IPS-NIHi11 (cell line): ENCODE measurements at regions not wholly inside any gene's neighbourhood (a gene's known extent, or its start where the extent isn't known, plus 50 kb on each side); places are given as distances from the start of the nearest gene placed in this dataset.
A peak's percentile ranks its signal among the peaks of the same experiment; 100 is the strongest.
"Not testable (repeated sequence)": the region's sequence is repeated elsewhere in the genome, so short reads cannot be mapped to it uniquely, and the experiment has no call there.

Source experiments
- DNase-seq: peaks from one replicate; pipeline ENCODE4 v3.0.0; 2012; ENCODE audit warnings: mixed read lengths, low spot score

DNA sequence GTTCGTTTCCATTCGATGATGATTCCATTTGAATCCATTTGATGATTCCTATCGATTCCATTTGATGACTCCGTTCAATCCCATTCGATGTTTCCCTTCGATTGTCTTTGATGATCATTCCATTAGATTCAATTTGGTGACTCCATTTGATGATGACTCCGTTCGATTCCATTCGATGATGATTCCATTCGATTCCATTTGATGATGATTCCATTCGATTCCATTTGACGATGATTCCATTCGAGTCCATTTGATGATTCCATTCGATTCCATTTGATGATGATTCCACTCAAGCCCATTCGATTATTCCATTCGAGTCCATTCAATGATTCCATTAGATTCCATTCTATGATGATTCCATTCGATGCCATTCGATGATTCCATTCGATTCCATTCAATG, 2730.6 kb downstream of the RPIA start:
- DNase-seq = not testable (repeated sequence)

DNA sequence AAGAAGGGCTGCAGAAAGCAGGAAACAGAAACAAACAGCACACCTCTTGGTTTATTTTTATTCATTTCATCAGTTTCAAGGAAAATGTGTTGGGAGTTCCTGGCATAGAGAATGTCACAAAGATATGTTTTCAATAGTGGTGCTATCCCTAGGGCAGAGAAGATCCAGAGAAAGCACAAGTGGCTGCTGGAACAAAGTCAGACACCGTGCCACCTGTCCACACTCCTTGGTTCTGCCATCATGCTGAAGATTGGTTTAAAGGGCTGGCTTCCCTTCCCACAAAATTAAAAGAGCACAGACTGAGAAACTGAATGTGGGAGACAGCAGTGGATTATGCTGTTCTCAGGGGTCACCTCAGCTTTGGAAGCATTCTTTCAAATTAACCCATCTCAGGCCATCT, 2735.7 kb downstream of the RPIA start:
- not testable (repeated sequence) for DNase-seq

DNA sequence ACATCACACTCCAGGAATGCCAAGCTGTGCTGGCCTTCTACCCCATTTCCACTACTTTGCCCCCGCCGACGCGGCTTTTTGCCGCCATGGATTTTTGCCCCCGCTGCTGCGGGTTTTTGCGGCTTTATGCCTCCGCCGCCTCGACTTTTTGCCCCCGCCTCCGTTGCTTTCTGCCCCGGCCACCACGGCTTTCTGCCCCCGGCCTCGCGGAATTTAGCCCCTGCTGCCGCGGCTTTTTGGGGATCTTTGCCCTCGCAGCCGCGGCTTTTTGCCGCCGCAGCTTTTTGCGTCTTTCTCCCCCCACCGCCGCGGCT, 2750.4 kb downstream of the RPIA start:
- not testable (repeated sequence) for DNase-seq

DNA sequence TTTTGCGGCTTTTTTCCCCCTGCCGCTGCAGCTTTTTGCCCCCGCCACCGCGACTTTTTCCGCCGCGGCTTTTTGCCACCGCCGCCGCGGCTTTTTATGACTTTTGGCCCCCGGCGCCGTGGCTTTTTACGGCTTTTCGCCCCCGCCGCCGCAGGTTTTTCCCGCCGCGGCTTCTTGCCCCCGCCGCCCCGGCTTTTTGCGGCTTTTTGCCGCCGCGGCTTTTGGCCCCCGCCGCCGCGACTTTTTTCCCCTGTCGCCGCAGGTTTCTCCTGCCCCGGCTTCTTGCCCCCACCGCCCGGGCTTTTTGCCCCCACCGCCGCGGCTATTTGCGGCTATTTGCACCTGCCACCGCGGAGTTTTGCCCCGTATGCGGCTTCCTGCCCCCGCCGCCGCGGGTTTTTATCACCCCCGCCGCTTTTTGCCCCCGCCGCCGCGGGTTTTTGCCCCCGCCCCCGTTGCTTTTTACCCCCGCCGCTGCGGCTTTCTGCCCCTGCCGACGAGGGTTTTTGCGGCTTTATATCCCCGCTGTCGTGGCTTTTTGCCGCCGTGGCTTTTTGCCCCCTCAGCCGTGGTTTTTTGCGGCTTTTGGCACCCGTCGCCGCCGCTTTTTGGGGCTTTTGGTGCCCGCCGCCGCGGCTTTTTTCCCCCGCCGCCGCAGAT, 2750.9 kb downstream of the RPIA start:
- peak; percentile 26 for DNase-seq

DNA sequence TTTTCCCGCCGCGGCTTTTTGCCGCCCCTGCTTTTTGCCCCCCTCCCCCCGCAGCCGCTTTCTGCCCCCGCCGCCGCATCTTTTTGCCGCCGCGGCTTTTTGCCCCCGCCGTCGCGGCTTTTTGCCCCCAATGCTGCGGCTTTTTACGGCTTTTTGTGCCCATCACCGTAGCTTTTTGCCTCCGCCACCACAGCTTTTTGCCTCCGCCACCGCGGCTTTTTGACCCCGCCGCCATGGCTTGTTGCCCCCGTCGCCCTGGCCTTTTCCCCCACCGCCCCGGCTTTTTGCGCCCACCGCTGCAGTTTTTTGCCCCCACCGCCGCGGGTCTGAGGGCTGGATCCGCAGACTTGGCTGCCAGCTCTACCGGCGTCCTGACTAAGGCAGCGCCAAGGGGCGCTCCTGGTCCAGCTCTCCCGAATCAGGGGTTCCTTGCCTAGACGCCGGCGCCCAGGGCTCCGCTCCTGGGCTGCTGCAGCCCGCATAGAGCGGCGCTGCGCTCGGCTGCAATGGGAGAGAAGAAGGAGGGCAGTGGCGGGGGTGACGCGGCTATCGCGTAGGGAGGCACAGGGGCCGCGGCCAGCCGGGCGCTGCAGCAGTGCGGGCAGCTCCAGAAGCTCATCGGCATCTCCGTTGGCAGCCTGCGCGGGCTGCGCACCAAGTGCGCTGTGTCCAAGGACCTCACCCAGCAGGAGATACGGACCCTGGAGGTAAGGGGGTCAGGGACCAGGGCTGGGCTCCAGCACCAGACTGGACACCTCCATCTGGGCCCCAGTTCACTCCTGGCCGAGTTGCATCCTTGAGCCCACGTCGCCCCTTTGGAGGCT, 2751.6 kb downstream of the RPIA start:
- peak; percentile 4 for DNase-seq

DNA sequence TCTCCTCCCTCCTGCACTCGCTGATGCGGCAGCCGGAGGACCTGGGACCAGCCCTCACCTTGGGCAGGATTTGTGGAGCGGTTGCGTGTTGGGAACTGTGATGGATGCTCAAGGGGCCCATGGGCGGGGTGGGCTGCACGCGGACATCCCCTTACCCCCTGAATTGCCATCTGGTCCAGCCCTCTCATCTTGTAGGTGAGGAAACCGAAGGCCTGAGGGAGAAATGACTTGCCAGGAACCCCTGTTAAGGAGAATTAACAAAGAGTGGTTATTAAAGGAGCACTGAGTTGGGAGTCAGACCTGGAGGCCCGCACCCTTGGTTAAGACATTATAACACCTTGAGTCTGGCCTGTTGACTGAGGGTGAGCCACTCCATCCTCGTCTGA, 2752.2 kb downstream of the RPIA start:
- not testable (repeated sequence) for DNase-seq

DNA sequence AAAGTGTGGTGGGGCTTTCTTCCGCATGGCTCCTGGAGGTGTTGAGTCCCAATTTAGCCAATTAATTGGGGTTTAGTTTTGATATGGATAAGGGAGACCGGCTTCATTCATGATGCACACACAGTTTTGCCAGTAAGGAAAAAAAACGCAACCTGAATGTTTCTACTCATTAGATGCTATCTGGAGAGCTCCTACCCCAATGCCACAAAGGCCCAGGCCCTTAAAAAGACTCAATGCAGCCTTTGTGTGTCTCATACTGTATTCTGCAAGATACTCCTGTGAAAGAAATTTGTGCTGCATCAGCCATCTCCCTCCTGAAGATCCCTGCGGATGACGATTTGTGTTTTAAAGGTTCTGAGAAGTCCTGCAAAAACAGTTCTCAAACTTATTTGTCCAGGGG, 2754.2 kb downstream of the RPIA start:
- DNase-seq = not testable (repeated sequence)

DNA sequence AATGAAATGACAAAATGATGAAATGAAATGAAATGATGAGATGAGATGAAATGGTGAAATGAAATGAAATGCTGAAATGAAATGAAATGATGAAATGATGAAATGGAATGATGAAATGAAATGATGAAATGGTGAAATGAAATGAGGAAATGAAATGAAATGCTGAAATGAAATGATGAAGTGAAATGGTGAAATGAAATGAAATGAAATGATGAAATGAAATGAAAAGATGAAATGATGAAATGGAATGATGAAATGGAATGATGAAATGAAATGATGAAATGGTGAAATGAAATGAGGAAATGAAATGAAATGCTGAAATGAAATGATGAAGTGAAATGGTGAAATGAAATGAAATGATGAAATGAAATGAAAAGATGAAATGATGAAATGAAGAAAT, 2755.0 kb downstream of the RPIA start:
- DNase-seq = not testable (repeated sequence)

DNA sequence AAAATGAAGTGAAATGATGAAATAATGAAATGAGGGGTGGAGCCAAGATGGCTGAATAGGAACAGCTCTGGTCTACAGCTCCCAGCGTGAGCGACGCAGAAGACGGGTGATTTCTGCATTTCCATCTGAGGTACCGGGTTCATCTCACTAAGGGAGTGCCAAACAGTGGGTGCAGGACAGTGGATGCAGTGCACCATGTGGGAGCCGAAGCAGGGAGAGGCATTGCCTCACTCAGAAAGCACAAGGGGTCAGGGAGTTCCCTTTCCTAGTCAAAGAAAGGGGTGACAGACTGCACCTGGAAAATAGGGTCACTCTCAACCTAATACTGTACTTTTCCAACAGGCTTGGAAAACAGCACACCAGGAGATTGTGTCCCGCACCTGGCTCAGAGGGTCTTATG, 2755.4 kb downstream of the RPIA start:
- DNase-seq = not testable (repeated sequence)

DNA sequence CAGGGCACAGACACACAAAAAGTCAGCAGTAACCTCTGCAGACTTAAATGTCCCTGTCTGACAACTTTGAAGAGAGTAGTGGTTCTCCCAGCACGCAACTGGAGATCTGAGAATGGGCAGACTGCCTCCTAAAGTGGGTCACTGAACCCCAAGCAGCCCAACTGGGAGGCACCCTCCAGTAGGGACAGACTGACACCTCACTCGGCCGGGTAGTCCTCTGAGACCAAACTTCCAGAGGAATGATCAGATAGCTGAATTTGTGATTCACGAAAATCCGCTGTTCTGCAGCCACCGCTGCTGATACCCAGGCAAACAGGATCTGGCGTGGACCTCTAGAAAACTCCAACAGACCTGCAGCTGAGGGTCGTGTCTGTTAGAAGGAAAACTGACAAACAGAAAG, 2756.0 kb downstream of the RPIA start:
- DNase-seq = not testable (repeated sequence)

DNA sequence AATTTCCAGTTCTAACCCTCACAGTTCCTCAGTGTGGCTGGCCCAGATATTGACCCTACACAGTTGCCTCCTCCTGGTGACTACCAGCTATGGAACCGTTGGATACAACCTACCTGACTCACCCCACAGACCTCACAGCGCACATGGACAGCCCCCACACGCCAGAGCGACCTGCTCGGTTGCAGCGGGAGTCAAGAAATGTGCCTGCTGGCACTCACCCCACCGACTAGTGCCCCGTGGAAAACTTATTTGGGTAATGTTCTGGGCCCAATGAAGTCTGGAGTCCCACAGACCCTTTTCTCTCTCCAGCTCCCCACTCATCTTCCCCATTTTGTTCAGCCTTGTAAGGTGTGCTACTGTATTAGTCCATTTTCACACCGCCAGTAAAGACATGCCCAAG, 2770.8 kb downstream of the RPIA start:
- not testable (repeated sequence) for DNase-seq

DNA sequence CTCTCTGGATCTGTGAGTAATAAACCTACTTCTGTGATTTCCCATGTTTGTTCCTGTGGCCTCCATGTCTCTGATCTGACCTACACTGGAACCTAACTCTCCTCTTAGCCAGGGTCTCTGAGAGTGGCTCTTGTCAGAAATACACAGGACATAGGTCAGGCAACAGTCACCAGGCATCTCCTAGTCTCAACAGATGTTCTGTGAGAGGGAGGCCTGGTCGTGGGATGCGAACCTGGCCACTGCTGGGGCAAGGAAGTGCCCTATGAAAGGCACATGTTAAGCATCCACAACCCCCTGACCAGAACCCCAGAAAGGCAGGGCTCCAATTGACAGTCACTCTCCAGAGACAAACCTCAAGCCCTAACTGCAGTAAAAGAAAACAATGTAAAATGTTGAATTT, 2771.5 kb downstream of the RPIA start:
- not testable (repeated sequence) for DNase-seq

DNA sequence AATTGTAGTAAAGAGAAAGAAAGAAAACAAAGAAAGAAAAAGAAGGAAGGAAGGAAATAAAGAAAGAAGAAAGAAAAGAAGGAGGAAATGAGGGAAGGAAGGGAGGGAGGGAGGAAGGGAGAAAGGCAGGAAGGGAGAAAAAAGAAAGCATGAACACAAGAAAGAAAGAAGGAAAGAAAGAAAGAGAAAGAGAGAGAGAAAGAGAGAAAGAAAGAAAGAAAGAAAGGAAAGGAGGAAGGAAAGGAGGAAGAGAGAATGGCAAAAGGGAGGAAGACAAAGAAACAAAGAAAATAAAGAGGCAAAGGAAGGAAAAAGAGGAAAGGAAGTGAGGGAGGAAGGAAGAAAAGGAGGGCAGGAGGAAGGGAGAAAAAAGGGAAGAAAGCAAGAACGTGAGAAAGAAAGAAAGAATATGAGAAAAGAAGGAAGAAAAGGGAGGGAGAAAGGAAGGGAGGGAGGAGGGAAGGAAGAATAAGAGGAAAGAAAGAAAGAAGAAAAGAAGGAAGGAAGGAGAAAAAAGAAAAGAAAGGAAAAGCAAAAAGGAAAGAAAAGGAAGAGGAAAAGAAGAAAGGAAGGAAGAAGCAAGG, 2775.4 kb downstream of the RPIA start:
- not testable (repeated sequence) for DNase-seq

DNA sequence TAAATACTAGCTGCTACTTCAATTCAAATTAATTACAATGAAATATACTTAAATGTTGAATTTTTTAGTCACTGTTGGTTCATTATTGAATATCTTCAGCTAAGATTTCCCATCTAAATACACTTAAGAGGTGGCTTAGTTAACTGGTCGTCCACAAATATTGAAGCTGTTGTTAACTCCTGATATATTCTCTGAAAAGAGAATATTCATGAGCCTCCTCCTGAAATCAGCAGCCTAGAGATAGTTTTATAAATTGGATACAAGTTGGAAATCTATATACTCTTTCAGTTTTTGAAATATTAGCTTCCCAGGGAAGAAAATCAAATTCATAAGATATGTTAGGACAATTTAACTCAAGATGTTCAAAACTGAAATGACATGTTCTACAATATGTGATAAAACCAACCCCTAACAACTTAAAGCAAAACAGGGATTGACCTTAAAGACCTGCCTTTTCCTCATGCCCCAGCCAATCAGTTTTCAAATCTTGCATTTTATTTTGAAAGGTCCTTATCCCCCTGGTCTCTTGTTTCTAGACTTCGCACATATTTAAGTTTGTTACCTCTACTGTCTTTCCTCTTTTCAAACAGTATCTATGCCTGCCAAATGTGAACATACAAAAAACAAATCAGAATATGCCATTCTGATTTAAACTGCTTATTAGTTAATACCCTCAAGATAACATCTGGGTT, 2784.9 kb downstream of the RPIA start:
- not testable (repeated sequence) for DNase-seq

DNA sequence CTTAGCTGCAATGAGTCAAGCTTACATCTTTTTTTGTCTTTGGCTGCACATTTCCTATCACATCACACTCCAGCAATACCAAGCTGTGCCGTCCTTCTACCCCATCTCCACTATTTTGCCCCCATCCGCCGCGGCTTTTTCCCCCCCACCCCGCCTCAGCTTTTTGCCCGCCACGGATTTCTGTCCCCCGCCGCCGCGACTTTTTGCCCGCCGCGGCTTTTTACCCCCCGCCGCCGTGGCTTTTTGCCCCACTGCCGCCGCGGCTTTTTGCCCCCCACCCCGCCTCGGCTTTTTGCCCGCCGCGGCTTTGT, 2785.4 kb downstream of the RPIA start:
- not testable (repeated sequence) for DNase-seq

DNA sequence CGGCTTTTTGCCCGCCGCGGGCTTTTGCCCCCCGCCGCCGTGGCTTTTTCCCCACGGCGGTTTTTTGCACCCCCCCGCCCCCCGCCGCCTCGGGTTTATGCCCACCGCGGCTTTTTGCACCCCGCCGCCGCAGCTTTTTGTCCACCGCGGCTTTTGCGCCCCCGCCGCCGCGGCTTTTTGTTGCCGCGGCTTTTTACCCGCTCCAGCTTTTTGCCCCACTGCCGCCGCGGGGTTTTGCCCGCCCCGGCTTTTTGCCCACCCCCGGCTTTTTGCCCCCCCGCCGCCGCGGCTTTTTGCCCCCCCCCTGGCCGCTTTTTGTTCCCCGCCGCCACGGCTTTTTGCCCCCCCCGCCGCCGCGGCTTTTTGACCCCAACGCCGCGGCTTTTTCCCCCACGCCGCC, 2785.8 kb downstream of the RPIA start:
- not testable (repeated sequence) for DNase-seq

DNA sequence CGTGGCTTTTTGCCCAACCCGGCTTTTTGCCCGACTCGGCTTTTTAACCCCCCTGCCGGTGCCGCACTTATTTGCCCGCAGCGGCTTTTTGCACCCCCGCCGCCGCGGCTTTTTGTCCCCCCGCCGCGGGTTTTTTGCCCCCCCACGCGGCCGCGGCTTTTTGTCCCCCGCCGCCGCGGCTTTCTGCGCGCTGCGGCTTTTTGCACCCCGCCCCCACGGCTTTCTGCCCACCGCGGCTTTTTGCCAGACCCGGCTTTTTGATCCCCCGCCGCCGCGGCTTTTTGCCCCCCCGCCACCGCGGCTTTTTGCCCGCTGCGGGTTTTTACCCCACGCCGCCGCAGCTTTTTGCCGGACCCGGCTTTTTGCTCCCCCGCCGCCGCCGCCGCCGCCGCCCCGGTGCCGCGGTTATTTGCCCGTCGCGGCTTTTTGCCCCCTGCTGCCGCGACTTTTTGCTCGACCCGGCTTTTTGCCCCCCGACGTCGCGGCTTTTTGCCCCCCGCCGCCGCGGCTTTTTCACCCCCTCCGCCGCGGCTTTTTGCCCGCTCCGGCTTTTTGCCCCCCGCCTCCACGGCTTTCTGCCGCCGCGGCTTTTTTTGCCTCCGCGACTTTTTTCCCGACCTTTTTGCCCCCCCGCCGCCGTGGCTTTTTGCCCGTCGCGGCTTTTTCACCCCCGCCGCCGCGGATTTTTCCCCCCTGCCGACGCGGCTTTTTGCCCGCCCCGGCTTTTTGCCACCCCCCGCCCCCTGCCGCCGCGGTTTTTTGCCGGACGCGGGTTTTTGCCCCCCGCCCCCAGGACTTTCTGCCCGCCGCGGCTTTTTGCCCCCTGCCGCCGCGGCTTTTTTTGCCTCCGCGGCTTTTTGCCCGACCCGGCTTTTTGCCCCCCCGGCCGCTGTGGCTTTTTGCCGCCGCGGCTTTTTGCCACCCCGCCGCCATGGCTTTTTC, 2786.5 kb downstream of the RPIA start:
- peak; percentile 33 for DNase-seq

DNA sequence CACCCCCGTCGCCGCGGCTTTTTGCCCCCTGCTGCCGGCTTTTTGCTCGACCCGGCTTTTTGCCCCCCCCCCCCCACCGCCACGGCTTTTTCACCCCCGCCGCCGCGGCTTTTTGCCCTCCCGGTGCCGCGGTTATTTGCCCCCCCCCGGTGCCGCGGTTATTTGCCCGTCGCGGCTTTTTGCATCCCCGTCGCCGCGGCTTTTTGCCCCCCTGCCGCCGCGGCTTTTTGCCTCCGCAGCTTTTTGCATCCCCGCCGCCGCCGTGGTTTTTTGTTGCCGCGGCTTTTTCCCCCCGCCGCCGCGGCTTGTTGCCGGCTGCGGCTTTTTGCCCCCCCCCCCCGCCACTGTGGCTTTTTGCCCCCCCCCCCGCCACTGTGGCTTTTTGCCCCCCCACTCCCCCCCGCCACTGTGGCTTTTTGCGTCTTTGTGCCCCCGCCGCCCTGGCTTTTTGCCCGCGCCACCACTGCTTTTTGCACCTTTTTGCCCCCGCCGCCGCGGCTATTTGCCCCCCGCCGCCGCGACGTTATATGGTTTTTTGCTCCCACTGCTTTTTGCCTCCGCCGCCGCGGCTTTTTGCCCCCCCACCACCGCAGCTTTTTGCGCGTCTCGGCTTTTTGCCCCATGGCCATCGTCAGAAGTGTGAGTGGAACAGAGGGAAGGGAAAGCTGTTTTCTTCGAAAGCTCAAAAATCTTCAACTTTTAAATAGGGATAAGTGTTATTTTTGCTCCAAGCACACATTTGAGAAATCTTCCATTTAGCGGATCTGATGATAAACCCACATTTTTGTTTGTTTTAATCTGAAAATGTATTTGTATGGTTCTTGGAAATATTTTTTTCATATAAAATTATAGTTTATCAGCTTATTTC, 2787.6 kb downstream of the RPIA start:
- not testable (repeated sequence) for DNase-seq

DNA sequence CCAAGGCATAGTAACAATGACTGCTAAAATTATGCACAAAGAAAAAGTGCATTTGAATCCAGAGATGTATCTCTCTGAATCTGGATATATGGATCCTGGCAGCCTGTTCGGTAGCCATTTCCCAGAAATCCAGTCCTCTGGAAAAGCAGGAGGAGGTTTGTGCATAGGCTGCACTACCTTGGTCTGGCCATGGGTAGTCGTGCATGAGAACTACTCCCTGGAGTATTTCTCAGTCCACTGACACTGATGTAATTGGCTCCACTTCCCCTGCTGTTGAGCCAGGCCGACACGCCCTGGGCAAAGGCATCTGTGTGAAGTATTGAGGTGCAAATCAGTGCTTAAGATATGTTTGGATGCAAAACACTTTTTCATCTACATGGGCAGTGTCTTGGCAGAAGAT, 2793.8 kb downstream of the RPIA start:
- not testable (repeated sequence) for DNase-seq
